GM23338 (cell line): ENCODE measurements at regions not wholly inside any gene's neighbourhood (a gene's known extent, or its start where the extent isn't known, plus 50 kb on each side); places are given as distances from the start of the nearest gene placed in this dataset.
A peak's percentile ranks its signal among the peaks of the same experiment; 100 is the strongest.

Source experiments
- ATAC-seq: fragments of 200-7000 bp; cut with Tn5 transposase; 3 replicates; pipeline ENCODE4 v1.9.1; 2020
- DNase-seq: peaks from one replicate; pipeline ENCODE4 v3.0.0-alpha.2; 2015; ENCODE audit warnings: low spot score
- H2AFZ ChIP-seq: fragments of 200-600 bp; sonication (generic); 2 replicates; pipeline ENCODE4 v1.8.0; 2016; ENCODE audit warnings: antibody characterized with exemption, mild to moderate bottlenecking, moderate library complexity
- H3F3A ChIP-seq: fragments of 200-600 bp; sonication (generic); replicated peaks from 2 replicates; pipeline ENCODE4 v1.8.0; 2017; ENCODE audit warnings: antibody characterized with exemption, mixed run types, low read depth
- H3K27ac ChIP-seq: fragments of 200-600 bp; sonication (generic); 2 replicates; pipeline ENCODE4 v1.6.1; 2016; ENCODE audit warnings: low read depth
- H3K27me3 ChIP-seq: fragments of 200-600 bp; sonication (generic); 2 replicates; pipeline ENCODE4 v1.8.0; 2016; ENCODE audit warnings: mild to moderate bottlenecking, mixed run types, moderate library complexity; ENCODE audit not compliant: insufficient read depth
- H3K36me3 ChIP-seq: fragments of 200-600 bp; sonication (generic); 2 replicates; pipeline ENCODE4 v1.8.0; 2016; ENCODE audit warnings: mild to moderate bottlenecking; ENCODE audit not compliant: insufficient read depth
- H3K4me1 ChIP-seq: fragments of 200-600 bp; sonication (generic); 2 replicates; pipeline ENCODE4 v1.8.0; 2016; ENCODE audit warnings: mild to moderate bottlenecking, moderate library complexity; ENCODE audit not compliant: insufficient read depth
- H3K4me2 ChIP-seq: fragments of 200-600 bp; sonication (generic); 2 replicates; pipeline ENCODE4 v1.7.1; 2017; ENCODE audit warnings: mixed run types
- H3K4me3 ChIP-seq: fragments of 200-600 bp; sonication (generic); 2 replicates; pipeline ENCODE4 v1.6.1; 2016; ENCODE audit warnings: mixed run types
- H3K79me2 ChIP-seq: fragments of 200-600 bp; sonication (generic); replicated peaks from 2 replicates; pipeline ENCODE4 v1.8.0; 2017; ENCODE audit warnings: mild to moderate bottlenecking; ENCODE audit not compliant: insufficient read depth
- H3K9me2 ChIP-seq: fragments of 200-600 bp; sonication (generic); 2 replicates; pipeline ENCODE4 v1.8.0; 2017; ENCODE audit not compliant: insufficient read depth
- H4K20me1 ChIP-seq: fragments of 200-600 bp; sonication (generic); replicated peaks from 2 replicates; pipeline ENCODE4 v1.8.0; 2017; ENCODE audit warnings: mild to moderate bottlenecking; ENCODE audit not compliant: insufficient read depth
- H3K27ac Mint-ChIP-seq: 2 replicates; pipeline ENCODE4 v1.8.0; 2020; ENCODE audit warnings: inconsistent platforms, mild to moderate bottlenecking, moderate library complexity, mixed read lengths
- H3K27me3 Mint-ChIP-seq: 3 replicates; pipeline ENCODE4 v1.8.0; 2022; ENCODE audit warnings: low read depth, mild to moderate bottlenecking, moderate library complexity, mixed read lengths, inconsistent platforms; ENCODE audit not compliant: insufficient read depth, poor library complexity
- H3K36me3 Mint-ChIP-seq: 3 replicates; pipeline ENCODE4 v1.8.0; 2021; ENCODE audit warnings: low read depth, mild to moderate bottlenecking, inconsistent platforms, moderate library complexity, mixed read lengths
- H3K4me1 Mint-ChIP-seq: 3 replicates; pipeline ENCODE4 v1.8.0; 2020; ENCODE audit warnings: mild to moderate bottlenecking, inconsistent platforms, mixed read lengths
- H3K4me3 Mint-ChIP-seq: 3 replicates; pipeline ENCODE4 v1.8.0; 2021; ENCODE audit warnings: moderate library complexity, mild to moderate bottlenecking, inconsistent platforms, mixed read lengths
- H3K9me3 Mint-ChIP-seq: 3 replicates; pipeline ENCODE4 v1.8.0; 2020; ENCODE audit warnings: moderate library complexity, mild to moderate bottlenecking, inconsistent platforms, mixed read lengths
- EZH2 ChIP-seq: fragments of 200-600 bp; sonication (generic); IDR thresholded peaks from one replicate; pipeline ENCODE4 v1.8.0; 2017; ENCODE audit warnings: antibody characterized with exemption, mild to moderate bottlenecking, low read depth; ENCODE audit not compliant: unreplicated experiment
- EZH2phosphoT487 ChIP-seq: fragments of 200-600 bp; sonication (generic); IDR thresholded peaks from one replicate; pipeline ENCODE4 v1.8.1; 2018; ENCODE audit warnings: antibody characterized with exemption; ENCODE audit not compliant: unreplicated experiment
- JUNB ChIP-seq: IDR thresholded peaks from one replicate; pipeline ENCODE4 v1.6.1; 2016; ENCODE audit warnings: antibody characterized with exemption; ENCODE audit not compliant: unreplicated experiment
- NANOG ChIP-seq: IDR thresholded peaks from 2 replicates; pipeline ENCODE4 v1.6.1; 2016; ENCODE audit warnings: antibody characterized with exemption, borderline replicate concordance
- POLR2AphosphoS5 ChIP-seq: IDR thresholded peaks from 2 replicates; pipeline ENCODE4 v1.6.1; 2016; ENCODE audit warnings: antibody characterized with exemption, low read depth
- ZNF114 ChIP-seq: fragments of 250-450 bp; sonication (Bioruptor Pico); IDR thresholded peaks from 2 replicates; pipeline ENCODE4 v1.5.0; 2020; ENCODE audit warnings: mild to moderate bottlenecking, moderate library complexity
- ZNF331 ChIP-seq: fragments of 250-450 bp; sonication (Bioruptor Pico); IDR thresholded peaks from 2 replicates; pipeline ENCODE4 v1.5.0; 2020; ENCODE audit warnings: low read depth, mild to moderate bottlenecking, moderate library complexity
- TF ChIP-seq, protein P1 (sequence below), 2 experiments: fragments of 200-600 bp in 1 of 2; sonication (generic) in 1 of 2; conservative IDR thresholded peaks; 2 replicates each; pipeline versions ENCODE4 v1.5.1 to v1.6.1; 2016 to 2017; ENCODE audit warnings: antibody characterized with exemption in 2 of 2, low read depth in 2 of 2, mild to moderate bottlenecking in 2 of 2, moderate library complexity in 1 of 2
- TF ChIP-seq, protein P2 (sequence below): IDR thresholded peaks from 2 replicates; pipeline ENCODE4 v1.6.1; 2016; ENCODE audit warnings: antibody characterized with exemption
- TF ChIP-seq, protein P3 (sequence below): IDR thresholded peaks from one replicate; pipeline ENCODE4 v1.6.1; 2018; ENCODE audit warnings: antibody characterized with exemption; ENCODE audit not compliant: unreplicated experiment

DNA sequence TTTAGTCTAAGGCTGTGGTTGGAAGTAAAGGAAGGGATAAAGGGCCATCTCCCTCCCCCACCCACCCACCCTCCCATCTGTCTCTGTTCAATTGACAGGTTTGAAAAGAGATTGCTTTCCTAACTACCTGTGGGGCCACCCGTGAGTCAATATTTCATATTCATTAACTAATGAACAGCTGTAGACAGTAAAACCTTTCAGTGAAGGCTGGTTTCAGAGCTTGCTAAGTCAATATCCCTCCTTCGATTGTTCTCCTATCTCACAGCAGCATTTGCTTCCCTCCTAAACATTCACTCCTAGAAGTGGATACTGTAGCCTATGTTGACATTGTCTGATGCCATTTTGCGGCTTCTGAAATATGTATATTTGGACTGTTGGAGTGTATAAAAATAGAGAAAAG, 85.9 kb upstream of the SYNPR start:
- Histone ChIP-seq H3K79me2 (no peaks in the 10 kb centered on the region), H2AFZ (no peak overlapping the region), H3K9me2 (no peaks in the 10 kb centered on the region), H3K27me3 (no peaks in the 10 kb centered on the region), H3K4me1 (no peaks in the 10 kb centered on the region), H3F3A (no peaks in the 10 kb centered on the region), H4K20me1 (no peaks in the 10 kb centered on the region), H3K4me2 (no peak overlapping the region), H3K27ac (no peak overlapping the region), H3K36me3 (no peaks in the 10 kb centered on the region), H3K4me3 (no peak overlapping the region)
- H3K4me1 Mint-ChIP-seq, result peaks cover 2% of the 10 kb centered on the region; the same call in 1 of the 3 replicates
- H3K4me3 Mint-ChIP-seq, result no peak overlapping the region
- ATAC-seq, result no peak
- TF ChIP-seq ZNF331 (no peak), EZH2phosphoT487 (no peak), JUNB (no peak)
- H3K36me3 Mint-ChIP-seq, result no peaks in the 10 kb centered on the region; the same call in 2 of the 3 replicates
- DNase-seq, result no peak
- H3K27ac Mint-ChIP-seq, result no peak overlapping the region
- H3K9me3 Mint-ChIP-seq, result no peaks in the 10 kb centered on the region
- no peaks in the 10 kb centered on the region for H3K27me3 Mint-ChIP-seq

DNA sequence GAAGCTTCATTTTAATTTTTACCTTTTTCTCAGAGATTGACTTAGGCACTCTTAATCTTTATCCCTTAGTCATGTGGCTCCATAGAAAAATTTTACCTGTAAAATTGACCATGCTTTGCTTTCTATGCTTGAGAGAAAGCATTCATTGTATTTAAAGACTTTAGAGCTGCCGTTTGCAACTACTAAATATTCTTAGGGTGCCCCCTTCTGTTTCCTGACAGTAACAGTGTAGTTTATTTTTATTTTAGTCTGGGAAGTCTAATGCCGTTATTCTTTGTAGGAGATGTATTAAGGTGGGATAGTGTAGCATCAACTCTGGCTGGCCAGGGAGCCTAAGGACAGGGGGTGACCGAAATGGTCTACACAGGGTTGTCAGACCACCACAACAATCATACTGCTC, 84.5 kb upstream of the SYNPR start:
- DNase-seq, result peak; percentile 77

DNA sequence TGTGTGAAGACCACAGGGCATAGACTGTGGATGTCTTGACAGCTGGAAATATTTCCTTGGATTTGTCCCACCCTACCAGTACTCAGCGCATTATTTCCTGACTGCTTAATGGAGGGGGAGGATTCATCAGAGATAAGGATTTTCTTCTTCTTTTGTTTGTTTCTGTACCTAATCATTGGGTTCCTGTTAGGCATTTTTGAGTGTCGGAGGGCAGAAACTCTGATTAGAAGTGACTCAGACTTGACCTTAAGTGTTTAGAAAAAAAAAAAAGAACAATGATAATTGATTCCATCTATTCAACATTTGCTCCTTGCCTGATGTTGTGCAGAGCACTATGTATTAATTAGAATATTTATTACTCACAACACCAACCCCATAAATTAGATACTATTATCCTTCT, 78.5 kb upstream of the SYNPR start:
- Mint-ChIP-seq H3K27me3 (no peaks in the 10 kb centered on the region), H3K4me3 (no peak overlapping the region), H3K9me3 (no peaks in the 10 kb centered on the region; the same call in 2 of the 3 replicates), H3K36me3 (no peaks in the 10 kb centered on the region), H3K27ac (no peak overlapping the region), H3K4me1 (no peaks in the 10 kb centered on the region)
- H3K27me3 ChIP-seq, result no peaks in the 10 kb centered on the region
- no peak overlapping the region for H3K27ac ChIP-seq
- no peaks in the 10 kb centered on the region for H3F3A ChIP-seq
- H4K20me1 ChIP-seq, result no peaks in the 10 kb centered on the region
- H3K4me2 ChIP-seq, result no peak overlapping the region
- H3K9me2 ChIP-seq, result no peaks in the 10 kb centered on the region
- DNase-seq (no peak), ATAC-seq (no peak)
- H3K36me3 ChIP-seq, result no peaks in the 10 kb centered on the region
- no peak overlapping the region for H3K4me3 ChIP-seq
- no peaks in the 10 kb centered on the region for H3K4me1 ChIP-seq
- H3K79me2 ChIP-seq, result no peaks in the 10 kb centered on the region
- 0 out of 2 replicates have a peak overlapping the region, but pooled peaks have one; percentile 8 for H2AFZ ChIP-seq
- TF ChIP-seq, protein P1, sequence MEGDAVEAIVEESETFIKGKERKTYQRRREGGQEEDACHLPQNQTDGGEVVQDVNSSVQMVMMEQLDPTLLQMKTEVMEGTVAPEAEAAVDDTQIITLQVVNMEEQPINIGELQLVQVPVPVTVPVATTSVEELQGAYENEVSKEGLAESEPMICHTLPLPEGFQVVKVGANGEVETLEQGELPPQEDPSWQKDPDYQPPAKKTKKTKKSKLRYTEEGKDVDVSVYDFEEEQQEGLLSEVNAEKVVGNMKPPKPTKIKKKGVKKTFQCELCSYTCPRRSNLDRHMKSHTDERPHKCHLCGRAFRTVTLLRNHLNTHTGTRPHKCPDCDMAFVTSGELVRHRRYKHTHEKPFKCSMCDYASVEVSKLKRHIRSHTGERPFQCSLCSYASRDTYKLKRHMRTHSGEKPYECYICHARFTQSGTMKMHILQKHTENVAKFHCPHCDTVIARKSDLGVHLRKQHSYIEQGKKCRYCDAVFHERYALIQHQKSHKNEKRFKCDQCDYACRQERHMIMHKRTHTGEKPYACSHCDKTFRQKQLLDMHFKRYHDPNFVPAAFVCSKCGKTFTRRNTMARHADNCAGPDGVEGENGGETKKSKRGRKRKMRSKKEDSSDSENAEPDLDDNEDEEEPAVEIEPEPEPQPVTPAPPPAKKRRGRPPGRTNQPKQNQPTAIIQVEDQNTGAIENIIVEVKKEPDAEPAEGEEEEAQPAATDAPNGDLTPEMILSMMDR (conservative IDR thresholded peaks at IDR 0.05; ENCODE audit: low read depth in 2 of 2), result no peak
- TF ChIP-seq POLR2AphosphoS5 (no peak), EZH2phosphoT487 (no peak), ZNF114 (CRISPR knock-in tag) (no peak), EZH2 (no peak), JUNB (no peak), ZNF331 (no peak)
- TF ChIP-seq, protein P2, sequence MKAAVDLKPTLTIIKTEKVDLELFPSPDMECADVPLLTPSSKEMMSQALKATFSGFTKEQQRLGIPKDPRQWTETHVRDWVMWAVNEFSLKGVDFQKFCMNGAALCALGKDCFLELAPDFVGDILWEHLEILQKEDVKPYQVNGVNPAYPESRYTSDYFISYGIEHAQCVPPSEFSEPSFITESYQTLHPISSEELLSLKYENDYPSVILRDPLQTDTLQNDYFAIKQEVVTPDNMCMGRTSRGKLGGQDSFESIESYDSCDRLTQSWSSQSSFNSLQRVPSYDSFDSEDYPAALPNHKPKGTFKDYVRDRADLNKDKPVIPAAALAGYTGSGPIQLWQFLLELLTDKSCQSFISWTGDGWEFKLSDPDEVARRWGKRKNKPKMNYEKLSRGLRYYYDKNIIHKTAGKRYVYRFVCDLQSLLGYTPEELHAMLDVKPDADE, result no peak
- TF ChIP-seq, protein P3, sequence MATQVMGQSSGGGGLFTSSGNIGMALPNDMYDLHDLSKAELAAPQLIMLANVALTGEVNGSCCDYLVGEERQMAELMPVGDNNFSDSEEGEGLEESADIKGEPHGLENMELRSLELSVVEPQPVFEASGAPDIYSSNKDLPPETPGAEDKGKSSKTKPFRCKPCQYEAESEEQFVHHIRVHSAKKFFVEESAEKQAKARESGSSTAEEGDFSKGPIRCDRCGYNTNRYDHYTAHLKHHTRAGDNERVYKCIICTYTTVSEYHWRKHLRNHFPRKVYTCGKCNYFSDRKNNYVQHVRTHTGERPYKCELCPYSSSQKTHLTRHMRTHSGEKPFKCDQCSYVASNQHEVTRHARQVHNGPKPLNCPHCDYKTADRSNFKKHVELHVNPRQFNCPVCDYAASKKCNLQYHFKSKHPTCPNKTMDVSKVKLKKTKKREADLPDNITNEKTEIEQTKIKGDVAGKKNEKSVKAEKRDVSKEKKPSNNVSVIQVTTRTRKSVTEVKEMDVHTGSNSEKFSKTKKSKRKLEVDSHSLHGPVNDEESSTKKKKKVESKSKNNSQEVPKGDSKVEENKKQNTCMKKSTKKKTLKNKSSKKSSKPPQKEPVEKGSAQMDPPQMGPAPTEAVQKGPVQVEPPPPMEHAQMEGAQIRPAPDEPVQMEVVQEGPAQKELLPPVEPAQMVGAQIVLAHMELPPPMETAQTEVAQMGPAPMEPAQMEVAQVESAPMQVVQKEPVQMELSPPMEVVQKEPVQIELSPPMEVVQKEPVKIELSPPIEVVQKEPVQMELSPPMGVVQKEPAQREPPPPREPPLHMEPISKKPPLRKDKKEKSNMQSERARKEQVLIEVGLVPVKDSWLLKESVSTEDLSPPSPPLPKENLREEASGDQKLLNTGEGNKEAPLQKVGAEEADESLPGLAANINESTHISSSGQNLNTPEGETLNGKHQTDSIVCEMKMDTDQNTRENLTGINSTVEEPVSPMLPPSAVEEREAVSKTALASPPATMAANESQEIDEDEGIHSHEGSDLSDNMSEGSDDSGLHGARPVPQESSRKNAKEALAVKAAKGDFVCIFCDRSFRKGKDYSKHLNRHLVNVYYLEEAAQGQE, result no peak

More for the DNA sequence above, 84.5 kb upstream of the SYNPR start:
- TF ChIP-seq NANOG, result no peak
- TF ChIP-seq, protein P1 (conservative IDR thresholded peaks at IDR 0.05; ENCODE audit: low read depth in 2 of 2), result peak; percentile 68 to 82
- H3K4me3 ChIP-seq, result no peak overlapping the region
- H3K79me2 ChIP-seq, result no peaks in the 10 kb centered on the region
- H4K20me1 ChIP-seq, result no peaks in the 10 kb centered on the region
- peaks cover 2% of the 10 kb centered on the region; the same call in 1 of the 3 replicates for H3K4me1 Mint-ChIP-seq
- no peaks in the 10 kb centered on the region for H3K9me2 ChIP-seq
- H3K4me3 Mint-ChIP-seq, result no peak overlapping the region
- no peaks in the 10 kb centered on the region; the same call in 2 of the 3 replicates for H3K36me3 Mint-ChIP-seq
- no peaks in the 10 kb centered on the region for H3K4me1 ChIP-seq
- H3K27ac Mint-ChIP-seq, result 0 out of 2 replicates have a peak overlapping the region, but pooled peaks have one; percentile 17
- H3K36me3 ChIP-seq, result no peaks in the 10 kb centered on the region
- no peaks in the 10 kb centered on the region for H3K27me3 ChIP-seq
- H3F3A ChIP-seq, result no peaks in the 10 kb centered on the region
- no peaks in the 10 kb centered on the region for H3K9me3 Mint-ChIP-seq
- H3K4me2 ChIP-seq, result no peak overlapping the region
- peak; percentile 46 for ATAC-seq
- H3K27ac ChIP-seq, result no peak overlapping the region
- no peaks in the 10 kb centered on the region for H3K27me3 Mint-ChIP-seq
- no peak overlapping the region for H2AFZ ChIP-seq
